SH-SY5Y (cell line): ENCODE measurements at regions not wholly inside any gene's neighbourhood (a gene's known extent, or its start where the extent isn't known, plus 50 kb on each side); places are given as distances from the start of the nearest gene placed in this dataset.

Source experiments
- GATA2 ChIP-seq: IDR thresholded peaks from 2 replicates; pipeline ENCODE4 v1.6.1; 2011; ENCODE audit warnings: mild to moderate bottlenecking, low read depth, low read length
- GATA3 ChIP-seq: IDR thresholded peaks from 2 replicates; pipeline ENCODE4 v1.6.1; 2011; ENCODE audit warnings: low read depth, mild to moderate bottlenecking, low read length, moderate library complexity

GRCh38 chr17:71163121-71163812, 957.6 kb upstream of the SOX9 start:
- TF ChIP-seq GATA3 (no peak), GATA2 (peak; percentile 57)

GRCh38 chr17:71163813-71164122, 957.1 kb upstream of the SOX9 start:
- TF ChIP-seq GATA2 (no peak), GATA3 (no peak)

DNA sequence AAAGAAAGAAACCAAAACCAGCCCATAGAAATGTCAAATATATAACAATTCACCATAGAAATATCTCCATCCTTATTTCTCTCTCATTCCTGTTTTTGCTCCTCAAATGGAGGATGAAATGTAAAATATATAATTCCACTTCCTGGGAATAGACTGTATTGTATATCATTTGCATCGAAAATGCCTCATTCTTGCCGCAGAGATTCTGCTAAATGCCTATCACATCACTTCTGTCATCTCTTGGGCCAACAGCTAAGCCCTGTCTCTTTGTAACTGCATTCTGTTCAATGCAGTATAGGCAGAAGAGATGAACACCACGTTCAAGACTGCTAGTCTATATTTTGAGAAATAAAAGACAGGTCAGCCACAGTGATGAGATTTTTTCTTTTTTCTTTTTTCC, 956.3 kb upstream of the SOX9 start:
- TF ChIP-seq GATA2, result no peak
- TF ChIP-seq GATA3, result no peak

- TF ChIP-seq GATA2, result no peak
- TF ChIP-seq GATA3, result no peak
Measured at GRCh38 chr17:71166311-71166710, 954.5 kb upstream of the SOX9 start.

DNA sequence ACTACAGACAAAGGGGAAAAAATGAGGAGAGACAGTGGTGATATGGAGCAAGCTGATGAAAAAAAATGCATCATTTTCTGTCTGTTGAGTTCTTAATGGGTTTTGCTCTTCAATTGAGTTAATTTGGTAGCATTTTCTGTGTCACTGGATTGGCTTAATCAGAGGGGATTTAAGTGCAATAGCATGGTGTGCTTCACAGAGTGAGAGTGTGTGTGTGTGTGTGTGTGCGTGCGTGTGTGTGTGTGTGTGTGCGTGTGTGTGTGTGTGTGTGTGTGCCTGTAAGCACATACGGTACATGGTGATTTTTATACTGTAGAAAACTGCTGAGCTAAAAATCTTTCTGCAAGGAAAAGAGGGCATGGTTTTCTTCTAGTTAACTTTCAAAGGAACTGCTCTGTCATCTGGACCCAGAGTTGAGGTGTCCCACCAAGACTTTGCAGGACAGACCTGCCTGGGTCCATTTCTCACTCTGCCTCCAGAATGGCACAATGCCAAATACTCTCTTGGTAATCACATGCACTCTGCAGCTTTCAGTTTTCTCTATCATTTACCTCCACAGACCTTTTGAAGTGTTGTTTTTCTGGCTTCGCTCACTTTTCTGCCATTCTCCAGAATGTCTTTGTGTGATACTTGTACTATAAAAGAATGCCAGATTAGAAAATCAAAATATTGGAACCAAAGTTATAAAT, 952.6 kb upstream of the SOX9 start:
- TF ChIP-seq GATA2, result no peak
- no peak for TF ChIP-seq GATA3

- TF ChIP-seq GATA2 (no peak), GATA3 (no peak)
Measured at GRCh38 chr17:71170070-71170469, 950.8 kb upstream of the SOX9 start.

GRCh38 chr17:71171270-71171669, 949.5 kb upstream of the SOX9 start:
- TF ChIP-seq GATA2, result no peak
- TF ChIP-seq GATA3, result no peak

DNA sequence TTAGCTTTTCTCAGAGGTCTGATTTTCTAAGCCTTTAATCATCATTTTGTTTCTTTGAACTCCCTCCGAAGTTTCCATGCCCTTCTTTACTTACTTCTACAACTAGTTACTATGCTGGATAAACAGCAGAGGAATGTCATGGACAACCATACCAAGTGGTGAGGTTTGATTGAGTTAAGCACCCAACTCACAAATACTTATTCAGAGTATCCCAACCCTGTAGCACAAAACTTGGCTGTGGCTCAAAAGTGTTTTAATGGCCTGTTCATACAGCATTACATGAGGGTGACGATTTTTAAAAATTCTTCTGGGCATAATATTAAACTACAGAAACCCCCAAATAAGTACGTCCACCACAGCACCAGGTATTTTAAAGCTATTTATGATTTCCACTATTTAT, 946.8 kb upstream of the SOX9 start:
- no peak for TF ChIP-seq GATA3
- TF ChIP-seq GATA2, result no peak

DNA sequence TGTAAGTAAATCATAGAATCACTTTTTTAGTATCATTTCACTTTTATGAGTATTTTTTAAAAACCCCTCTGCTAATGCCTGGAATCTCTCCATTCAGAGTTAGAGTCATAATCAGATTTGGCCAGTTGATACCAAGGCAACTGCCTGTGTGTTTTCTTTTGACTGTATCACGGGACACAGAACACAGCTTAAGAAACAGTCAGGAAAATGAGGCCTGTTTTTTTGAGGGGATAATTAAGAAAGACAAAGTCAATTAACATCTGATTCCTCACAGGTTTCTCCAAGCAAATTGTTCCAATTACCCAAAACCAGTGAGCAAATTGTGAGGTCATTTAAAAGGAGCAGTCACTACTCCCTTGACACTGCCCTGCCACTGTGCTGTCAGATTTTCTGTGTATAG, 944.5 kb upstream of the SOX9 start:
- TF ChIP-seq GATA2, result peak; percentile 39; the same call in 1 of the 2 replicates
- TF ChIP-seq GATA3, result peak; percentile 19; the same call in 1 of the 2 replicates

DNA sequence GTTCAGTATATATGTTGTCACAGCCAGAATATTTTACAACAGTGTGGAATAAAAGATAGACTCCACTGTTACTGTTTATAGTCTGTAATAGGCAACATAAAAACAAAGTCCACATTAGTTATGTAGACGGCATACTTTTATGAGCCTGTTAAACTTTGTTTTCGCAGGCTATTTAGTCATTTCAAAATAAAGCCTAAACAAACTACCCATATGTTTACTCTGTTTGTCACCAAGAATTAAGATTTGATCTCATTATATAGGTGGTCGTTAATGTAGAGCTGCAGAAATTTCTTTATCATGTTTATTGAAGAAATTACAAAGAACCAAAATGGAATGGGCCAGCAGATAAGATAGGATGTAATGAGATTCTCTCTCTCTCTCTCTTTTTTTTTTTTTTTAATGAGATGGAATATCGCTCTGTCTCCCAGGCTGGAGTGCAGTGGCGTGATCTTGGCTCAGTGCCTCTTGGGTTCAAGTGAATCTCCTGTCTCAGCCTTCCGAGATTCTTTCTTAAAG, 943.8 kb upstream of the SOX9 start:
- TF ChIP-seq GATA3, result no peak
- no peak for TF ChIP-seq GATA2

GRCh38 chr17:71180801-71181385, 939.9 kb upstream of the SOX9 start:
- TF ChIP-seq GATA3 (no peak), GATA2 (no peak)

- TF ChIP-seq GATA3 (no peak), GATA2 (no peak)
Measured at GRCh38 chr17:71183066-71183660, 937.7 kb upstream of the SOX9 start.

DNA sequence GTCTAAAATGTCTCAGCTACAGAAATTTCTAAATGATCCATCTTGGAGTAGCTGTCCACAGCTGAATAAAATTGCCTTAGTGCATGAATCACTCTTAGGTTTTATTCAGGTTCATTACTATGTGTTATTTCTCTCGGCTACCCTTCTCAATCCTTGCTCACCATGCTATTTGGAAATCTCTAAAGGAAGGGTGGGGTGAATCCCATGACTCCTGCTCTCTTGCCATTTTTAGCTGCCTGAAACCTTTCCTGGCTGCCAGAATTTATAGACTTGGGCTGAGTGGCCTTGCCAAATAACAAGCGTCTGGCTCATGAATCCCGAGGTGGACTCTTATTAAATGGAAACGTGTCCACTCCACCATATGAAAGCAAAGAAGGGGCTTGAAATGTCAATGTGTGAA, 936.1 kb upstream of the SOX9 start:
- TF ChIP-seq GATA3, result no peak
- TF ChIP-seq GATA2, result no peak

GRCh38 chr17:71187145-71187878, 933.5 kb upstream of the SOX9 start:
- TF ChIP-seq GATA2 (no peak), GATA3 (no peak)

- TF ChIP-seq GATA2, result no peak
- TF ChIP-seq GATA3, result no peak
Measured at GRCh38 chr17:71188811-71189492, 931.9 kb upstream of the SOX9 start.

DNA sequence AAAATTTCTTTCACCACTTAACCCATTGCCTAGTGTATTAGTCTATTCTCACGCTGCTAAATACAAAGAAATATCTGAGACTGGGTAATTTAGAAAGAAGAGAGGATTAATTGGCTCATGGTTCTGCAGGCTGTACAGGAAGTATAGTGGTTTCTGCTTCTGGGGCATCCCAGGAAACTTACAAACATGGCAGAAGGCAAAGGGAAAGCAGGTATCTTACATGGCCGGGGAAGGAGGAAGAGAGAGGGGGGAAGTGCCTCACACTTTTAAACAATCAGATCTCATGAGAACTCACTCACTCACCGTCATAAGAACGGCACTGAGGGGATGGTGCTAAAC, 931.4 kb upstream of the SOX9 start:
- no peak for TF ChIP-seq GATA3
- no peak for TF ChIP-seq GATA2
